Ishikawa (cell line): ENCODE measurements at regions not wholly inside any gene's neighbourhood (a gene's known extent, or its start where the extent isn't known, plus 50 kb on each side); places are given as distances from the start of the nearest gene placed in this dataset.

Source experiments
- CEBPB ChIP-seq: IDR thresholded peaks from 2 replicates; pipeline ENCODE4 v1.6.1; 2012
- CREB1 ChIP-seq: IDR thresholded peaks from 2 replicates; pipeline ENCODE4 v1.6.1; 2012; ENCODE audit warnings: low read depth
- EGR1 ChIP-seq: IDR thresholded peaks from 2 replicates; pipeline ENCODE4 v1.6.1; 2012
- EP300 ChIP-seq: IDR thresholded peaks from 2 replicates; pipeline ENCODE4 v1.6.1; 2012; ENCODE audit warnings: borderline replicate concordance
- FOXM1 ChIP-seq: IDR thresholded peaks from 2 replicates; pipeline ENCODE4 v1.6.1; 2012; ENCODE audit warnings: low read depth, borderline replicate concordance
- NFIC ChIP-seq: IDR thresholded peaks from 2 replicates; pipeline ENCODE4 v1.6.1; 2012
- RAD21 ChIP-seq: IDR thresholded peaks from 2 replicates; pipeline ENCODE4 v1.6.1; 2012; ENCODE audit warnings: low read depth
- TAF1 ChIP-seq: IDR thresholded peaks from 2 replicates; pipeline ENCODE4 v1.6.1; 2012; ENCODE audit warnings: low read depth, mild to moderate bottlenecking
- TCF12 ChIP-seq: IDR thresholded peaks from 2 replicates; pipeline ENCODE4 v1.6.1; 2012; ENCODE audit warnings: low read depth
- TEAD4 ChIP-seq: IDR thresholded peaks from 2 replicates; pipeline ENCODE4 v1.6.1; 2012
- YY1 ChIP-seq: IDR thresholded peaks from 2 replicates; pipeline ENCODE4 v1.6.1; 2012; ENCODE audit warnings: low read depth
- ZBTB7A ChIP-seq: IDR thresholded peaks from 2 replicates; pipeline ENCODE4 v1.6.1; 2012; ENCODE audit warnings: low read depth
- TF ChIP-seq, protein P1 (sequence below): IDR thresholded peaks from 2 replicates; pipeline ENCODE4 v1.6.1; 2012
- TF ChIP-seq, protein P2 (sequence below): IDR thresholded peaks from 2 replicates; pipeline ENCODE4 v1.6.1; 2012; ENCODE audit warnings: low read depth, mild to moderate bottlenecking
- TF ChIP-seq, protein P3 (sequence below): IDR thresholded peaks from 2 replicates; pipeline ENCODE4 v1.6.1; 2012

DNA sequence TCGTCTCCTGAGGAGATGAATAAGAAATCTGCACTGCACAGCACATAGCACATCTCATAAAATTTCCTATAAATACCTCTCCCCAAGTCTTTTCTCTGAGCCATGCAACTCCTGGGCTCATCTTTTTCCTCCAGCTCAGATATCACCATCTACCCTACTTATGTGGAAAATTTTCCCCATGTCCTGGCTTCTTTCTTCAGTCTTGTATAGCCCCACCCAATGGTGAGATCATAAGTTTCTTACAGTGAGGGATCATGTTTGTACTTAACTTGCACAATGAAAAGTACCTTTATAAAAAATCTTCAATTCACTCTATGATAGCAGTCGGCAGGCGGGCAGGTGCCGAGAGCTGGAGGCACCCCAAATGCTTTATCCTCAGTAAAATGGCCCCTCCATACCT, 198.6 kb upstream of the S100G start:
- TF ChIP-seq CREB1 (no peak), ZBTB7A (no peak), CEBPB (no peak), TEAD4 (no peak), NFIC (no peak), EGR1 (no peak), TAF1 (no peak), RAD21 (no peak), EP300 (no peak), FOXM1 (no peak), TCF12 (no peak)
- TF ChIP-seq, protein P1, sequence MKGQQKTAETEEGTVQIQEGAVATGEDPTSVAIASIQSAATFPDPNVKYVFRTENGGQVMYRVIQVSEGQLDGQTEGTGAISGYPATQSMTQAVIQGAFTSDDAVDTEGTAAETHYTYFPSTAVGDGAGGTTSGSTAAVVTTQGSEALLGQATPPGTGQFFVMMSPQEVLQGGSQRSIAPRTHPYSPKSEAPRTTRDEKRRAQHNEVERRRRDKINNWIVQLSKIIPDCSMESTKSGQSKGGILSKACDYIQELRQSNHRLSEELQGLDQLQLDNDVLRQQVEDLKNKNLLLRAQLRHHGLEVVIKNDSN = no peak
- TF ChIP-seq, protein P2, sequence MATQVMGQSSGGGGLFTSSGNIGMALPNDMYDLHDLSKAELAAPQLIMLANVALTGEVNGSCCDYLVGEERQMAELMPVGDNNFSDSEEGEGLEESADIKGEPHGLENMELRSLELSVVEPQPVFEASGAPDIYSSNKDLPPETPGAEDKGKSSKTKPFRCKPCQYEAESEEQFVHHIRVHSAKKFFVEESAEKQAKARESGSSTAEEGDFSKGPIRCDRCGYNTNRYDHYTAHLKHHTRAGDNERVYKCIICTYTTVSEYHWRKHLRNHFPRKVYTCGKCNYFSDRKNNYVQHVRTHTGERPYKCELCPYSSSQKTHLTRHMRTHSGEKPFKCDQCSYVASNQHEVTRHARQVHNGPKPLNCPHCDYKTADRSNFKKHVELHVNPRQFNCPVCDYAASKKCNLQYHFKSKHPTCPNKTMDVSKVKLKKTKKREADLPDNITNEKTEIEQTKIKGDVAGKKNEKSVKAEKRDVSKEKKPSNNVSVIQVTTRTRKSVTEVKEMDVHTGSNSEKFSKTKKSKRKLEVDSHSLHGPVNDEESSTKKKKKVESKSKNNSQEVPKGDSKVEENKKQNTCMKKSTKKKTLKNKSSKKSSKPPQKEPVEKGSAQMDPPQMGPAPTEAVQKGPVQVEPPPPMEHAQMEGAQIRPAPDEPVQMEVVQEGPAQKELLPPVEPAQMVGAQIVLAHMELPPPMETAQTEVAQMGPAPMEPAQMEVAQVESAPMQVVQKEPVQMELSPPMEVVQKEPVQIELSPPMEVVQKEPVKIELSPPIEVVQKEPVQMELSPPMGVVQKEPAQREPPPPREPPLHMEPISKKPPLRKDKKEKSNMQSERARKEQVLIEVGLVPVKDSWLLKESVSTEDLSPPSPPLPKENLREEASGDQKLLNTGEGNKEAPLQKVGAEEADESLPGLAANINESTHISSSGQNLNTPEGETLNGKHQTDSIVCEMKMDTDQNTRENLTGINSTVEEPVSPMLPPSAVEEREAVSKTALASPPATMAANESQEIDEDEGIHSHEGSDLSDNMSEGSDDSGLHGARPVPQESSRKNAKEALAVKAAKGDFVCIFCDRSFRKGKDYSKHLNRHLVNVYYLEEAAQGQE = no peak
- TF ChIP-seq, protein P3, sequence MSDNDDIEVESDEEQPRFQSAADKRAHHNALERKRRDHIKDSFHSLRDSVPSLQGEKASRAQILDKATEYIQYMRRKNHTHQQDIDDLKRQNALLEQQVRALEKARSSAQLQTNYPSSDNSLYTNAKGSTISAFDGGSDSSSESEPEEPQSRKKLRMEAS = no peak

DNA sequence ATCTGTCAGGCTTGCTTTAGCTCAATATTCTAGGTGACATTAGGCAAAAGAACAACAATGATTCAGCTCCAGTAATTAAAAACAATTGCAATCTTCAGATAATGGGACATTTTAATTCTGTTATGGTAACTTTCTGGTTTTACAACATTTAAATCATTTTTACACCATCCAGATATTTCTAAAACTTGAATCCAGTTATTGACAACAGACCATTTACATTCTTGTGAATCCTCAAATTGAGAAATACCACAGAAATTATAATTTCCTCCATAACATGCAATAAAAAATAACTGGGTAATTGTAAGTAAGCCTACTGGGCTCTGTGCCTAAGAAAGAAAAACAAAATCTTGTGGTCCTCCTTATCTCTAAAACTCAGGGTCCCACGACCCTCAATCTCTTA, 195.0 kb upstream of the S100G start:
- TF ChIP-seq, protein P2 = no peak
- TF ChIP-seq EP300 (no peak), TEAD4 (no peak), EGR1 (no peak), ZBTB7A (no peak)

DNA sequence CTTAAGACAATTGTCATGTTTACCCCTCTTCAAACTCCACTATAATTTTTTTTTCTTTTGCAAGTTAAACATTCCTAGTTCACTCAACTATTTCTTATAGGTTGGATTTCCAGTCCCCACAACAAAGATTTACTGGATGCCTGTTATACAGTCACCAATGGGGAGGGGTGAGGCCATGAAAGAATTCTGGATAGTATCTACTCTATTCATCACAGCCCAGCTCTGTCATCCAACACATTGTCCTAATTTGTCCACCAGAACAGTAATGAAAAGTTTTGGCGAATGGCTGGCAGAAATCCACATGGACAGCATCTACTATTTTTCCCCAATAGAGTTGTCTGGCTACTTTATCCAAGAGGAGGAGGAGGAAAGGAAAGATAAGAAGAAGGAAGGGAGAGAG, 192.7 kb upstream of the S100G start:
- TF ChIP-seq EGR1 (no peak), FOXM1 (no peak), TAF1 (no peak), CREB1 (no peak), RAD21 (no peak), EP300 (no peak), ZBTB7A (no peak)
- TF ChIP-seq, protein P3 = no peak

DNA sequence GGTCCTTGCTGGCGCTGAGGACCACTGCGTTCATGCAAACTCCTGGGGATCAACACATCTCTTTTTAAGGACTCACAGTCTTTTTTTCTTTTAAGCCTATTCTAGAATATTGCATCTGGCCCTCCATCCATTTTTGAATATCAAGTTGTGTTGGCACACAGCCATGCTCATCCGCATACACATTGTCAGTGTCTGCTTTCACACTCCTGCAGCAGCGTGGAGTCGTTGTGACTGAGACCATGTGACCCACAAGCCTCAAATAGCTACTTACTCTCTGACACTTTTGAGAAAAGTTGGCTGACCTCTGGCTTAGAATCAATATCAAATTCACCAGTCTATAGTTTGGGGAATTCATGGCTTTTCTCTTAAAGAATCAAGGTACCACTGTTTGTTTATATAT, 191.8 kb upstream of the S100G start:
- no peak for TF ChIP-seq FOXM1
- no peak for TF ChIP-seq TAF1
- TF ChIP-seq NFIC = no peak
- no peak for TF ChIP-seq CEBPB
- TF ChIP-seq EP300 = no peak
- TF ChIP-seq TCF12 = no peak
- TF ChIP-seq, protein P1 = no peak
- TF ChIP-seq, protein P3 = no peak
- no peak for TF ChIP-seq CREB1
- no peak for TF ChIP-seq YY1
- no peak for TF ChIP-seq EGR1
- TF ChIP-seq, protein P2 = no peak
- no peak for TF ChIP-seq ZBTB7A
- TF ChIP-seq TEAD4 = no peak
- TF ChIP-seq RAD21 = no peak

DNA sequence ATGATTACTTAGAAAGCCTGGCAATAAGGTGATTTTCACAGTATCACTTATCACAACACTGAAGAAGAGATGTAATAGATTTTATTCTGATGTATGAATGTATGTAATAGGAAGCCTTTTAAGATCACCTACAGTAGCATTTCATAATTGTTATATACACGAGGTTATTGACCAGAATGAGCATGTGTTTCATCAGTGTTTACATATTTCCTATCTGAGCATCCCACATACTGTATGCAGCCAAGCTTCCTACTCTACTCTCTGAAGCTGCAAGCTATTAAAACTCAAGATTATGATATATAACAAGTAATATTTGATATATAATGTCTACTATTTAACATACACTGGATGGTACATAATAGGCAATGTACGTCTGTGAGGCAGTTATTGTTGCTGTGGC, 190.9 kb upstream of the S100G start:
- TF ChIP-seq TEAD4 (no peak), FOXM1 (no peak), CEBPB (no peak), TCF12 (no peak), EGR1 (no peak), NFIC (no peak), YY1 (no peak), ZBTB7A (no peak)
- TF ChIP-seq, protein P1 = no peak
- TF ChIP-seq, protein P2 = no peak
